DND-41 (cell line): ENCODE measurements at regions not wholly inside any gene's neighbourhood (a gene's known extent, or its start where the extent isn't known, plus 50 kb on each side); places are given as distances from the start of the nearest gene placed in this dataset.

ENCODE experiments used
- CTCF ChIP-seq: IDR thresholded peaks from 2 replicates; pipeline ENCODE4 v1.5.1; 2012; ENCODE audit warnings: borderline replicate concordance, low read length, moderate library complexity, mild to moderate bottlenecking; ENCODE audit not compliant: poor library complexity, severe bottlenecking; ENCODE audit errors: extremely low read depth
- EZH2 ChIP-seq: IDR thresholded peaks from 3 replicates; pipeline ENCODE4 v1.6.1; 2012; ENCODE audit warnings: borderline replicate concordance, low read depth, mild to moderate bottlenecking, moderate library complexity, low read length, inconsistent platforms; ENCODE audit not compliant: severe bottlenecking

- TF ChIP-seq CTCF (no peak), EZH2 (no peak)
Measured at GRCh38 chr10:88157981-88158465, 294.6 kb downstream of the PTEN start.
